ENCODE measurements at regions not wholly inside any gene's neighbourhood (a gene's known extent, or its start where the extent isn't known, plus 50 kb on each side); places are given as distances from the start of the nearest gene placed in this dataset.

- Mint-ChIP-seq H3K36me3 (ENCODE audit: low read depth) (no peaks in the 10 kb centered on the region), H3K27ac (no peak overlapping the region), H3K27me3 (no peaks in the 10 kb centered on the region), H3K4me1 (no peaks in the 10 kb centered on the region), H3K4me3 (no peak overlapping the region)
- ATAC-seq (no peak), DNase-seq (no peak)
- H3K9me3 ChIP-seq (ENCODE audit: control insufficient read depth, low read length, poor library complexity, severe bottlenecking) = no peaks in the 10 kb centered on the region
Observed at GRCh38 chr14:26872515-26873361, 274.9 kb upstream of the NOVA1 start.

DNA sequence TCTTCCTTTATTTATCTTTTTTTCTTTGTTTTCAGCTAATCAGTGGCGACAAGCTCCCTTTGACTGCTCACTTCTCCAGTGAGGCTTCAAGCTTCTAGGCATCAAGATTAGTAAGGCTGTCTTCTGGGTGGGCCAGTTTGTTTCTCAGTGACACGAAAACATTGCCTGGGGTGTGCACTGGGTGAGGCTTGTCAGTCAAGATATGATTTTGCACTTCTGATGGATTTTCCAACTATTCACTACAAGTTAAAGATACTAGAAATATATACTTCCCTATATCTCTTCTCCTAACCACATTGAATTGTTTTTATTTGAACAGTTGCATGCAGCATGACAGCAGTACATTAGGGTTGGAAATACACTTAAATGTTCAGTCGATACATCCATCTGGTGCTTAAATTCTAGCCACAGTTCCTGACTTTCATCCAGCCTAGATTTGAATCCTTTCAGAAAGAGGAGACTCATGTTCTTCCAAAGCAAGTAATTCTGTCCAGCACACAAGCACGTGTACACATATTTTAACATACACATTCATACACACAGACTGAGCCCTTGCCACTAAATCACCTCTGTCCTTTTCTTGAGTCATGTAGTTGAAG lies 275.6 kb upstream of the NOVA1 start:
- DNase-seq (no peak), ATAC-seq (no peak)
- H3K9me3 ChIP-seq (ENCODE audit: control insufficient read depth, low read length, poor library complexity, severe bottlenecking) = no peaks in the 10 kb centered on the region
- no peaks in the 10 kb centered on the region for H3K36me3 Mint-ChIP-seq (ENCODE audit: low read depth)
- H3K4me1 Mint-ChIP-seq = no peaks in the 10 kb centered on the region
- H3K4me3 Mint-ChIP-seq = no peak overlapping the region
- H3K27me3 Mint-ChIP-seq = no peaks in the 10 kb centered on the region
- no peak overlapping the region for H3K27ac Mint-ChIP-seq

GRCh38 chr14:26887847-26888246 lies 290.0 kb upstream of the NOVA1 start:
- no peak for DNase-seq
- H3K27me3 Mint-ChIP-seq = no peaks in the 10 kb centered on the region
- no peak overlapping the region for H3K27ac Mint-ChIP-seq
- H3K4me1 Mint-ChIP-seq = no peaks in the 10 kb centered on the region
- no peaks in the 10 kb centered on the region for H3K9me3 ChIP-seq (ENCODE audit: control insufficient read depth, low read length, poor library complexity, severe bottlenecking)
- ATAC-seq = no peak
- H3K36me3 Mint-ChIP-seq (ENCODE audit: low read depth) = no peaks in the 10 kb centered on the region
- no peak overlapping the region for H3K4me3 Mint-ChIP-seq

- Mint-ChIP-seq H3K4me1 (no peaks in the 10 kb centered on the region), H3K4me3 (no peak overlapping the region), H3K27me3 (no peaks in the 10 kb centered on the region), H3K36me3 (ENCODE audit: low read depth) (no peaks in the 10 kb centered on the region), H3K27ac (no peak overlapping the region)
- ATAC-seq = no peak
- DNase-seq = no peak
- H3K9me3 ChIP-seq (ENCODE audit: control insufficient read depth, low read length, poor library complexity, severe bottlenecking) = no peaks in the 10 kb centered on the region
Observed at GRCh38 chr14:26888592-26888991, 290.8 kb upstream of the NOVA1 start.

- peaks cover 4% of the 10 kb centered on the region for H3K9me3 ChIP-seq (ENCODE audit: control insufficient read depth, low read length, poor library complexity, severe bottlenecking)
- Mint-ChIP-seq H3K4me3 (no peak overlapping the region), H3K27me3 (no peaks in the 10 kb centered on the region), H3K36me3 (ENCODE audit: low read depth) (no peaks in the 10 kb centered on the region), H3K4me1 (no peaks in the 10 kb centered on the region), H3K27ac (no peak overlapping the region)
- ATAC-seq (no peak), DNase-seq (no peak)
Observed at GRCh38 chr14:26896447-26896846, 298.6 kb upstream of the NOVA1 start.

DNA sequence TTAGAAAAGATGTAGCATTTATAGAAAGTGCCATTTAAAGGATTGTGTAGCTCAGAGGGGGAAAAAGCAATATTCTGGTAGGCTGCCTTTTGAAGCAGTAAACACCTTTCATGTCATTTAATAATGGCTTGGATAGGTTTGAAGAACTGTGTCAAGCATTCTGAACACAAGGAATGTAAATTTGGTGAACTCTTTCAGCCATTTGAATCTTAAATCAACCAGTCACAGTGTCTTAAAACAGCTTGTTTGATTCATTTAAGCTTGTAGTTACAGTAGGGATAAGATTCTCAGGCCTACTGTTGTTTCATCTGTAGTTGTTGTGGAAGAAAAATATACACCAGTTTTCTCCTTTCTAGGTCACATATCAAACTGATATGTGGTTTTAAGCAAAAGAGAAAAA lies 299.4 kb upstream of the NOVA1 start:
- no peaks in the 10 kb centered on the region for H3K27me3 Mint-ChIP-seq
- ATAC-seq = no peak

DNA sequence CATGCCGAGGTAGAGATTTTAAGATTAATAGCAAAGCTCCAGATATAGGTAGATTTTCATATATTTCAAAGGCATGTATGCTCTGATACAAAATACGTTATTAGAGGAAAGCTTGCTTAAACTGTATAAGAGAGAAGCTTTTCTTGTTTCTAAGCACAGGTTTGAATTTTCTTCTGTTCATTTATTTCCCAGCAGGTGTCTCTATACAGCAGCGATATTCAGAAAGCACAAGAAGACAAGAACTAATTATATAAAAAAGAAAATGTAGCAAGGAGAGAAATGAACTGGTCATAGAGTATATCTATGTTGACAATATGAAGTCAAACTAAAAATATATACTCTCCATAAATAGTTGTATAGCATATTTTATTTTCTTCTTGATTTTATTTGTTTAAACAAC lies 307.4 kb upstream of the NOVA1 start:
- H3K4me1 Mint-ChIP-seq = no peaks in the 10 kb centered on the region
- H3K36me3 Mint-ChIP-seq (ENCODE audit: low read depth) = no peaks in the 10 kb centered on the region
- no peak for DNase-seq
- H3K27me3 Mint-ChIP-seq = no peaks in the 10 kb centered on the region
- H3K27ac Mint-ChIP-seq = no peak overlapping the region
- no peak overlapping the region for H3K4me3 Mint-ChIP-seq
- no peak for ATAC-seq
- no peaks in the 10 kb centered on the region for H3K9me3 ChIP-seq (ENCODE audit: control insufficient read depth, low read length, poor library complexity, severe bottlenecking)

More for the DNA sequence above, 299.4 kb upstream of the NOVA1 start:
- peaks cover 4% of the 10 kb centered on the region for H3K9me3 ChIP-seq (ENCODE audit: control insufficient read depth, low read length, poor library complexity, severe bottlenecking)
- H3K4me1 Mint-ChIP-seq = no peaks in the 10 kb centered on the region
- DNase-seq = no peak
- H3K36me3 Mint-ChIP-seq (ENCODE audit: low read depth) = no peaks in the 10 kb centered on the region
- H3K27ac Mint-ChIP-seq = no peak overlapping the region
- H3K4me3 Mint-ChIP-seq = no peak overlapping the region

- Mint-ChIP-seq H3K36me3 (ENCODE audit: low read depth) (no peaks in the 10 kb centered on the region), H3K27me3 (no peaks in the 10 kb centered on the region), H3K27ac (no peak overlapping the region), H3K4me1 (no peaks in the 10 kb centered on the region), H3K4me3 (no peak overlapping the region)
- ATAC-seq (no peak), DNase-seq (no peak)
- no peaks in the 10 kb centered on the region for H3K9me3 ChIP-seq (ENCODE audit: control insufficient read depth, low read length, poor library complexity, severe bottlenecking)
Observed at GRCh38 chr14:26913786-26914185, 316.0 kb upstream of the NOVA1 start.

- no peak overlapping the region for H3K27ac Mint-ChIP-seq
- no peak for DNase-seq
- no peaks in the 10 kb centered on the region for H3K9me3 ChIP-seq (ENCODE audit: control insufficient read depth, low read length, poor library complexity, severe bottlenecking)
- no peaks in the 10 kb centered on the region for H3K4me1 Mint-ChIP-seq
- no peaks in the 10 kb centered on the region for H3K27me3 Mint-ChIP-seq
- no peak for ATAC-seq
- no peak overlapping the region for H3K4me3 Mint-ChIP-seq
- H3K36me3 Mint-ChIP-seq (ENCODE audit: low read depth) = no peaks in the 10 kb centered on the region
Observed at GRCh38 chr14:26917086-26917485, 319.3 kb upstream of the NOVA1 start.

- Mint-ChIP-seq H3K4me3 (no peak overlapping the region), H3K36me3 (ENCODE audit: low read depth) (no peaks in the 10 kb centered on the region), H3K27ac (no peak overlapping the region), H3K27me3 (no peaks in the 10 kb centered on the region), H3K4me1 (no peaks in the 10 kb centered on the region)
- ATAC-seq = no peak
- no peak for DNase-seq
- no peaks in the 10 kb centered on the region for H3K9me3 ChIP-seq (ENCODE audit: control insufficient read depth, low read length, poor library complexity, severe bottlenecking)
Observed at GRCh38 chr14:26925876-26926584, 328.2 kb upstream of the NOVA1 start.

GRCh38 chr14:26926585-26926984 lies 328.8 kb upstream of the NOVA1 start:
- Mint-ChIP-seq H3K27me3 (no peaks in the 10 kb centered on the region), H3K4me3 (no peak overlapping the region), H3K36me3 (ENCODE audit: low read depth) (no peaks in the 10 kb centered on the region), H3K4me1 (no peaks in the 10 kb centered on the region), H3K27ac (no peak overlapping the region)
- no peak for DNase-seq
- no peak for ATAC-seq
- no peaks in the 10 kb centered on the region for H3K9me3 ChIP-seq (ENCODE audit: control insufficient read depth, low read length, poor library complexity, severe bottlenecking)

GRCh38 chr14:26928019-26928418 lies 330.2 kb upstream of the NOVA1 start:
- no peak overlapping the region for H3K4me3 Mint-ChIP-seq
- H3K4me1 Mint-ChIP-seq = no peaks in the 10 kb centered on the region

GRCh38 chr14:26929361-26929760 lies 331.5 kb upstream of the NOVA1 start:
- DNase-seq (no peak), ATAC-seq (no peak)
- Mint-ChIP-seq H3K27ac (no peak overlapping the region), H3K4me1 (no peaks in the 10 kb centered on the region), H3K36me3 (ENCODE audit: low read depth) (no peaks in the 10 kb centered on the region), H3K4me3 (no peak overlapping the region), H3K27me3 (no peaks in the 10 kb centered on the region)
- no peaks in the 10 kb centered on the region for H3K9me3 ChIP-seq (ENCODE audit: control insufficient read depth, low read length, poor library complexity, severe bottlenecking)

More at GRCh38 chr14:26928019-26928418, 330.2 kb upstream of the NOVA1 start:
- Mint-ChIP-seq H3K27ac (no peak overlapping the region), H3K36me3 (ENCODE audit: low read depth) (no peaks in the 10 kb centered on the region), H3K27me3 (no peaks in the 10 kb centered on the region)
- H3K9me3 ChIP-seq (ENCODE audit: control insufficient read depth, low read length, poor library complexity, severe bottlenecking) = no peaks in the 10 kb centered on the region
- DNase-seq = no peak
- ATAC-seq = no peak

Data from T-helper 17 cell (primary cell).